Fibroblast of lung (primary cell): ENCODE measurements at regions not wholly inside any gene's neighbourhood (a gene's known extent, or its start where the extent isn't known, plus 50 kb on each side); places are given as distances from the start of the nearest gene placed in this dataset.

ENCODE experiments used
- DNase-seq, 2 donors: peaks; one replicate each; pipeline versions ENCODE4 v3.0.0 to v3.0.0-alpha.2; 2010; ENCODE audit warnings: low read depth in 2 of 2
- H2AFZ ChIP-seq: 2 replicates; pipeline ENCODE4 v1.5.1; 2012; ENCODE audit warnings: low read length, control low read depth, inconsistent platforms
- H3K27ac ChIP-seq: 2 replicates; pipeline ENCODE4 v1.5.1; 2011; ENCODE audit warnings: low read length, control low read depth; ENCODE audit not compliant: insufficient read depth
- H3K27me3 ChIP-seq: 2 replicates; pipeline ENCODE4 v1.5.1; 2011; ENCODE audit warnings: mild to moderate bottlenecking, low read length; ENCODE audit not compliant: control insufficient read depth, insufficient read depth
- H3K36me3 ChIP-seq: 2 replicates; pipeline ENCODE4 v1.5.1; 2011; ENCODE audit warnings: low read length; ENCODE audit not compliant: control insufficient read depth, insufficient read depth
- H3K4me1 ChIP-seq: 2 replicates; pipeline ENCODE4 v1.5.1; 2011; ENCODE audit warnings: low read length; ENCODE audit not compliant: control insufficient read depth, insufficient read depth; ENCODE audit errors: extremely low read depth
- H3K4me2 ChIP-seq: 2 replicates; pipeline ENCODE4 v1.5.1; 2011; ENCODE audit warnings: low read length, control low read depth; ENCODE audit not compliant: insufficient read depth; ENCODE audit errors: extremely low read depth
- H3K4me3 ChIP-seq, 4 experiments: fragments of 200-600 bp in 1 of 4; sonication (generic) in 1 of 4; replicated peaks in 1 of 4; 2 replicates each; pipeline ENCODE4 v1.5.1; 2011 to 2016; ENCODE audit warnings: low read length in 4 of 4, low read depth in 3 of 4, mild to moderate bottlenecking in 3 of 4, control low read depth in 2 of 4, inconsistent platforms in 1 of 4, mixed read lengths in 1 of 4; ENCODE audit not compliant: insufficient read depth in 1 of 4; ENCODE audit errors: control extremely low read depth in 1 of 4
- H3K79me2 ChIP-seq: 2 replicates; pipeline ENCODE4 v1.5.1; 2012; ENCODE audit warnings: mild to moderate bottlenecking, low read length, inconsistent platforms; ENCODE audit not compliant: control insufficient read depth, insufficient read depth
- H3K9ac ChIP-seq: 2 replicates; pipeline ENCODE4 v1.5.1; 2011; ENCODE audit warnings: mild to moderate bottlenecking, low read length, control low read depth; ENCODE audit not compliant: insufficient read depth
- H3K9me3 ChIP-seq: 2 replicates; pipeline ENCODE4 v1.5.1; 2012; ENCODE audit warnings: low read depth, low read length; ENCODE audit not compliant: control insufficient read depth, insufficient read depth
- H4K20me1 ChIP-seq: 2 replicates; pipeline ENCODE4 v1.5.1; 2011; ENCODE audit warnings: low read length; ENCODE audit not compliant: control insufficient read depth, insufficient read depth; ENCODE audit errors: extremely low read depth
- CTCF ChIP-seq, 2 donors: IDR thresholded peaks in 1 of 2; conservative IDR thresholded peaks in 1 of 2; 1 replicate in 1 of 2; 2 replicates in 1 of 2; pipeline ENCODE4 v1.5.1; 2011 to 2012; ENCODE audit warnings: low read length in 2 of 2, control low read depth in 1 of 2, inconsistent platforms in 1 of 2, low read depth in 1 of 2, mild to moderate bottlenecking in 1 of 2
- EZH2 ChIP-seq: IDR thresholded peaks from 2 replicates; pipeline ENCODE4 v1.5.1; 2012; ENCODE audit warnings: low read length, control low read depth, mild to moderate bottlenecking; ENCODE audit errors: missing control alignments

GRCh38 chr20:11110535-11110934 is 436.7 kb upstream of the JAG1 start:
- Histone ChIP-seq H3K9me3 (no peaks in the 10 kb centered on the region), H3K27me3 (no peaks in the 10 kb centered on the region), H3K4me2 (no peak overlapping the region), H3K4me3 (no peak overlapping the region), H3K9ac (no peak overlapping the region), H3K4me1 (no peaks in the 10 kb centered on the region), H2AFZ (no peak overlapping the region), H3K27ac (no peak overlapping the region), H4K20me1 (no peaks in the 10 kb centered on the region), H3K79me2 (no peaks in the 10 kb centered on the region), H3K36me3 (no peaks in the 10 kb centered on the region)
- no peak for TF ChIP-seq CTCF (conservative IDR thresholded peaks at IDR 0.05 in 1 of 2, IDR thresholded peaks at IDR 0.05 in 1 of 2; ENCODE audit: low read depth in 1 of 2, low read length in 2 of 2)
- TF ChIP-seq EZH2: no peak
- no peak for DNase-seq

- H3K4me2 ChIP-seq: no peak overlapping the region
- H3K4me1 ChIP-seq: no peaks in the 10 kb centered on the region
- no peaks in the 10 kb centered on the region for H3K36me3 ChIP-seq
- peak in 1 of 2 donors; percentile 56 for DNase-seq
- no peaks in the 10 kb centered on the region for H3K9me3 ChIP-seq
- H3K4me3 ChIP-seq: no peak overlapping the region
- H3K27ac ChIP-seq: no peak overlapping the region
- no peak overlapping the region for H3K9ac ChIP-seq
- TF ChIP-seq EZH2: no peak
- TF ChIP-seq CTCF (conservative IDR thresholded peaks at IDR 0.05 in 1 of 2, IDR thresholded peaks at IDR 0.05 in 1 of 2; ENCODE audit: low read depth in 1 of 2, low read length in 2 of 2): no peak
- no peaks in the 10 kb centered on the region for H3K79me2 ChIP-seq
- no peaks in the 10 kb centered on the region for H4K20me1 ChIP-seq
- H2AFZ ChIP-seq: no peak overlapping the region
- no peaks in the 10 kb centered on the region for H3K27me3 ChIP-seq
Observed at GRCh38 chr20:11111191-11111590, 437.4 kb upstream of the JAG1 start.

- no peaks in the 10 kb centered on the region for H4K20me1 ChIP-seq
- no peaks in the 10 kb centered on the region for H3K36me3 ChIP-seq
- H3K4me3 ChIP-seq: no peak overlapping the region
- no peak overlapping the region for H3K27ac ChIP-seq
- no peaks in the 10 kb centered on the region for H3K4me1 ChIP-seq
- H3K27me3 ChIP-seq: no peaks in the 10 kb centered on the region
- H3K4me2 ChIP-seq: no peak overlapping the region
- TF ChIP-seq EZH2 (no peak), CTCF (conservative IDR thresholded peaks at IDR 0.05 in 1 of 2, IDR thresholded peaks at IDR 0.05 in 1 of 2; ENCODE audit: low read depth in 1 of 2, low read length in 2 of 2) (no peak)
- H3K9ac ChIP-seq: no peak overlapping the region
- H3K79me2 ChIP-seq: no peaks in the 10 kb centered on the region
- H3K9me3 ChIP-seq: no peaks in the 10 kb centered on the region
- DNase-seq: peak in 1 of 2 donors; percentile 39
- H2AFZ ChIP-seq: no peak overlapping the region
Observed at GRCh38 chr20:11112832-11113231, 439.0 kb upstream of the JAG1 start.
